HG02970 (cell line): ENCODE measurements at regions not wholly inside any gene's neighbourhood (a gene's known extent, or its start where the extent isn't known, plus 50 kb on each side); places are given as distances from the start of the nearest gene placed in this dataset.
"Not testable (repeated sequence)": the region's sequence is repeated elsewhere in the genome, so short reads cannot be mapped to it uniquely, and the experiment has no call there.

Experiments
- ATAC-seq: cut with Tn5 transposase; IDR thresholded peaks from one replicate; pipeline ENCODE4 v1.9.1; 2021; ENCODE audit warnings: mild to moderate bottlenecking, moderate library complexity, moderate number of reproducible peaks; ENCODE audit not compliant: unreplicated experiment, low FRiP score

GRCh38 chrX:150229481-150229880, 133.6 kb upstream of the MAMLD1 start:
- ATAC-seq = no peak

- ATAC-seq = not testable (repeated sequence)
Observed at GRCh38 chrX:150230952-150231351, 132.2 kb upstream of the MAMLD1 start.

- not testable (repeated sequence) for ATAC-seq
Observed at GRCh38 chrX:150231368-150231767, 131.7 kb upstream of the MAMLD1 start.

- ATAC-seq = not testable (repeated sequence)
Observed at GRCh38 chrX:150232222-150232621, 130.9 kb upstream of the MAMLD1 start.

- no peak for ATAC-seq
Observed at GRCh38 chrX:150234126-150234525, 129.0 kb upstream of the MAMLD1 start.

- ATAC-seq = no peak
Observed at GRCh38 chrX:150236327-150236726, 126.8 kb upstream of the MAMLD1 start.

- ATAC-seq = no peak
Observed at GRCh38 chrX:150238632-150239382, 124.3 kb upstream of the MAMLD1 start.

- ATAC-seq = no peak
Observed at GRCh38 chrX:150239946-150240642, 123.0 kb upstream of the MAMLD1 start.

GRCh38 chrX:150240643-150240970, 122.5 kb upstream of the MAMLD1 start:
- ATAC-seq = no peak

GRCh38 chrX:150253959-150254620, 109.0 kb upstream of the MAMLD1 start:
- no peak for ATAC-seq

- ATAC-seq = no peak
Observed at GRCh38 chrX:150254909-150255308, 108.2 kb upstream of the MAMLD1 start.

GRCh38 chrX:150255441-150256296, 107.4 kb upstream of the MAMLD1 start:
- no peak for ATAC-seq

- ATAC-seq = no peak
Observed at GRCh38 chrX:150256297-150256650, 106.8 kb upstream of the MAMLD1 start.

GRCh38 chrX:150257353-150258175, 105.6 kb upstream of the MAMLD1 start:
- no peak for ATAC-seq

GRCh38 chrX:150258176-150258425, 105.0 kb upstream of the MAMLD1 start:
- ATAC-seq = no peak

GRCh38 chrX:150258463-150259430, 104.4 kb upstream of the MAMLD1 start:
- no peak for ATAC-seq

- no peak for ATAC-seq
Observed at GRCh38 chrX:150262456-150262855, 100.7 kb upstream of the MAMLD1 start.

- no peak for ATAC-seq
Observed at GRCh38 chrX:150268839-150269355, 94.2 kb upstream of the MAMLD1 start.
